HG03095 (cell line): ENCODE measurements at regions not wholly inside any gene's neighbourhood (a gene's known extent, or its start where the extent isn't known, plus 50 kb on each side); places are given as distances from the start of the nearest gene placed in this dataset.
"Not testable (repeated sequence)": the region's sequence is repeated elsewhere in the genome, so short reads cannot be mapped to it uniquely, and the experiment has no call there.

ENCODE experiments used
- ATAC-seq: cut with Tn5 transposase; IDR thresholded peaks from one replicate; pipeline ENCODE4 v1.9.1; 2021; ENCODE audit warnings: moderate library complexity; ENCODE audit not compliant: unreplicated experiment

DNA sequence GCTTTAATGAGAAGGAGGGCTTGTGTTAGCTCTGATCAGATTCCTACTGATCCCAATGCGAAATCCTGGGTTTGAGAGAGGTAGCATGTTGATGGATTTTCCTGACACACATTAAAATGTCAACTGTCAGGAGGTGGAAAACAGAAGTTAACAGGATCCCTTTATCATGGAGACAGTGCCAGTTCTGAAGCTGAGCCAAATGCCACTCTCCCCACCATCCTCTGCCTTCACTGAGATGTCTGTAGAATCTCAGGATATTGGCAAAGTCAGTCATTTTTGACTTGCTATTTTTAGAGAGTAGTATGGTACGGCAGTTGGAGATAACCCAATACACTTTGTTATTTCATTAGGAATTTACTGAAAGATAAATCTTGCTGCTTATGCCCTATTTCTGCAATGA, 1816.2 kb upstream of the FLRT2 start:
- ATAC-seq, result no peak

DNA sequence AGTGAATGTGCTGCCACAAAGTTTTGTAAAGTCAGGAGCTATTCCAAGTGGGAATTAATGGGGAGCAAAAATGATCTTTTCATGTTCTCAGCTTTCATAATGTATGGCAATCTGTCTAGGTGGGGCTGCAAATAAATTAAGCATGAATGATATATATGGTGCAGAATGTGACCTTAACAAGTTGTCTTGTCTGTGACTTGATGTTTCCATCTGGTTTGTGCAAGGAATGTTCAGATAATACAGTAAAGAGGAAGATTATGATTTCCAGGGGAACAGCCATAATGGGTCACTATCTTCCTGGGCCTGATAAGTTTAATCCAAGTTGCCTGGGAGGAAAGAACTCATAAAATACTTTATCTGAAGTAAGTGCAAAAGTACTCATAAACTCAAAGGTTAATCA, 1815.8 kb upstream of the FLRT2 start:
- no peak for ATAC-seq

DNA sequence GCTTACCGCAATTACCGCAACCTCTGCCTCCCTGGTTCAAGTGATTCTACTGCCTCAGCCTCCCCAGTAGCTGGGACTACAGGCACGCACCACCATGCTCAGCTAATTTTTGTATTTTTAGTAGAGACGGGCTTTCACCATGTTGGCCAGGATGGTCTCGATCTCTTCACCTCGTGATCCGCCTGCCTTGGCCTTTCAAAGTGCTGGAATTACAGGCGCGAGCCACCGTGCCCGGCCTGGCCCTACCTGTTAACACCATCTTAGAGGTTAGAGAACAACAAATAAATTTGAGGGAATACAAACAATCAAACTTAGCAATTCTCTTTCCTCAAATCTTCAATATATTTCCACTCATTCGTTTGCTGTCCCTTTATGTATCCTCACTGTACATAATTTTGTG, 1810.5 kb upstream of the FLRT2 start:
- not testable (repeated sequence) for ATAC-seq

DNA sequence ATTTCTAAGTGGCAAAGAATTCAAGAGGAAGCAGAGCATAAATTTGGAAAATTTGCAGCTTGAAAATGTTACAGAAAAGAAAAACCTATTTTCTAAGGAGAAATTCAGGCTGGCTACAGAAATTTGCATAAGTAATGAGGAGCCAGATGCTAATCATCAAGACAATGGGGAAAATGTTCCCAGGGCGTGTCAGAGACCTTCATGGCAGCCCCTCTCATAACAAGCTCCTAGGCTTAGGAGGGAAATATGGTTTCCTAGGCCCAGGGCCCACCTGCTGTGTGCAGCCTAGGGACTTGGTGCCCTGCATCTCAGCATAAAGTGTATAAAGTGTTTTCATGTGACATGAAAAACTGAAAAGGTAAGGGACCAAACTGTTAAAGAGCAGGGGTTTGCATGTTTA, 1796.3 kb upstream of the FLRT2 start:
- ATAC-seq, result no peak

DNA sequence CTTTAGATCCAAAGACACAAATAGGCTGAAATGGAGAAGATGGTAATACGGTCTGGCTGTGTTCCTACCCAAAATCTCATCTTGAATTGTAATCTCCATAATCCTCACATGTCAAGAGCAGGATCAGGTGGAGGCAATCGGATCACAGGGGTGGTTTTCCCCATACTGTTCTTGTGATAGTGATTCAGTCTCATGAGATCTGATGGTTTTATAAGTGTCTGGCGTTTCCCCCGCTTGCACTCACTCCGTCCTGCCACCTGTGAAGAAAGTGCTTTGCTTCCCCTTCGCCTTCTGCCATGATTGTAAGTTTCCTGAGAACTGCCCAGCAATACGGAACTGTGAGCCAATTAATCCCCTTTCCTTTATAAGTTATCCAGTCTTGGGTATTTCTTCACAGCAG, 1795.5 kb upstream of the FLRT2 start:
- ATAC-seq, result no peak

DNA sequence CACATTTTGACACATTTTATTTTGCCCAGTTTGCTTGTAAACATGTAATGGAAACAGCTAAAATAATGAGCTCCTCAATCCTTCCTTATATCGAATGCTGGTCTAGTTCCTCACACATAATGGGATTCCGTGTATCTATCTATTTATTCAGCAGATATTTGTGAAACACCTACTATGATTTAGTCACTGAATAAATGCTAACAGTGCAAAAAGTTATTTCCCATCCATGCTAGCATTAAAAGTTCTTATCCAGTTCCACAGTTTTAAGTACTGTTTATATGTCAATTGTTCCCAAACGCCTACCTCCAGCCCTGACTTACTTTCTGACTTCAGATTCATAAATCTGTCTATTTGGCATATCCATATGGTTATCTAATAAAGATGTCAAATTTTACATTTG, 1788.7 kb upstream of the FLRT2 start:
- ATAC-seq, result no peak

DNA sequence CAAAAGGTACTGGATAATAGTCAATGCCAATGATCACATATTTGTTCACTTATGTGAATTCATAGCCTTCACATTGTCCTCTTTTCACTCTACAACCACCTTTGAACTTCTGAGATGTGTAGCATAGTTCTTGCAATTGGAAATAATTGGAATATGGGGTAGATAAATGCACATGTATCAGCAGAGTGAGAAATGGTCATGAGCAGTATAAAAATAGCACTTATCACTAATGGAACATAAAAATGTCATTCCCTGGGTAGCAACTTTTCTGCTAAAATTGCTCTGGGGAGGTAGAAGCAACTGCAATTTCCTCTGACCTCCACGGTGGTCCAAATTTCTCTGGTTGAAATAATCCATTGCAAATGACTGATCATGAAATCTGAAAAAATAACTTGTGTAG, 1785.7 kb upstream of the FLRT2 start:
- no peak for ATAC-seq

DNA sequence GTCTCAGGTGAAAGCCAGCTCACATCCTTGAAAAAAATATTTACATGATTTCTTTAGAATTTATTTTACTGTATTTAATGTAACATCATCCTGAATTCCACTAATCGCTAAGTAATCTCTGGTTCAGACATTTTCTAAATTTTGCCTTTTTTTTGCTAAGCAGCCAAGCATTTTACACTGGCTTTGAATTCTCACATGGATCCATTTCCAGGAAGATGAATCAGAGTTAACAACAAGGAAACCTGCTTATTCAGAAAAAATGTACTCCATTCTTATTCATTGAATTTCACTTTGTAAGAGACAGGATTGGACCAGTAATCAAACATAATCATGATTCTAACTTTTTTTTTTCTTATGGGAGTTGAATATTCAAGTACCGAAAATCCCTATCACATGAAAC, 1785.1 kb upstream of the FLRT2 start:
- no peak for ATAC-seq

DNA sequence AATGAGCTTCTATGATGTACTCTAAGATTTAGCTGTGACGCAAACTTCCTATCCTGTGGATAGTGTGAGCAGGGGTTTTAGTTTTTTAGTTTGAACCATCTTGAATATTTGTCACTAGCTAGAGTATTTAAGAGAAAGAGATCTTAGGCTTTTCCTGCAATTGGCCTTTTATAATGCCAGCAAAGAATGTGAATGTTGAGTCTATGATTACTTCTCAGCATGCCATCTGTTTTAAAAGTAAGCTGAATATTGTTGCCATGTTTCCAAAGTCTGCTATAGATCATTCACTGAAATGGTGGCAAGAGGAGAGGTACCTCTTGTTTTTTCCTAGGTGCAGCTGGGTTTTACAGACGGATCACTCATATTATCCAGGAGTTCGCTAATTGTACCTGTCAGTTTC, 1783.6 kb upstream of the FLRT2 start:
- no peak for ATAC-seq

DNA sequence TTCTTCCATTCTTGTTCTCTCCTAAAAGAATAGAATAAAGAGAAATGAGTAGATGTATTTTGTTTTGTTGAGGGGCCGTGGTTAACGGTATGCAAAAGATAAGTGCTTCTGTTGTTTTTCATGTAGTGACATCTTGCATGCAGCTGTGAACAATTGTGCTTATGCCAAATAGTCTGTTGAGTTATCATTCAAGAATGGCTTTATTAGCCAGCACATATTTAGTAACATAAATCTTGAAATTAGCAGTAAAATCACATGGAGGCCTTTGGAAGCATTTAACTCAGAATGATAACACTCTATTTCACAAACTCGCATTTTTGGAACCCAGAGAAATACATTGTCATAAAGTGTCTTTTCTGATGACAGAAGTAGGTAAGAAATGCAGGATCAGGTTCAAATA, 1772.0 kb upstream of the FLRT2 start:
- no peak for ATAC-seq

DNA sequence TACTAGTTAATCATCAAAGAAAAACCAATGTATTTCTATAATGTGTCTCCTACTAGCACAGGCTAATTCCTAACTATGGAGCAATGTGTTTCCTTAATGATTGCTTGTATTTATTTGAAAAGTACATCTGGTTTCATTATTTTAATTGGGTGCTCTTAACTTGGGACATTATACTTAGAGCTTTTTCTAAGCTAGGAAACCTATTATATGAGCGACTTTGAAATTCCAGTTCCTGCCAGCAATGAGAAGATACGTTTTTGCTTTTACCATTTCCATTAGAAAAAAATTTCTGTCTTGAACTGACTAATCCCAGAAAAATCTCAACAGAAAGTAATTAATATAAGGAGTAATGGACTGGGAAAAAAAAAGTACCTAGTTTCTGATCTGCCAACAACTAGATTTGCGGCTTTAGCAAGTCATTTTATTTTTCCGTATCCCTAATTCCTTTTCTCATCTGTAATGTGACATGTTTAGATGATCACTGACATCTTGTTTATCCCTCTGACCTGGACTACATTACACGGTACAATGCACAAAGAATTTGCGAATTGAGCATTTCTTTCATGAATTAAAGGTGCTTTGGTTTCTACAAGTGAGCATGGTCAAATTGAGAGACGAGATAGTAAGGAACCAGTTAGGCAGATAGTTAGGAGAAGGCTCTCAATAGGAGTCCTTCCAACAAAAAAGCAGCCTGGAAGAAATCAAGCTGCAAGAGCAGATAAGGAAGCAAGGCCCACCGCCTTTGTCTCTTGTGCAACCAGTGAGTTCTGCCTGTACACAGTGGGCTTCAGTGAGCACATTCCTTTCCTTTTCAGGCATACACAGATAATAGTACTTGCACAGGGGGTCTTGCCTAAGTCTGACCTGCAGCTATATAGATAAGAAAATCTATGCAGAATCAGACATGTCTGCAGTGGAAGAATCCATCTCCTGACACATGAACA, 1765.0 kb upstream of the FLRT2 start:
- ATAC-seq, result no peak

DNA sequence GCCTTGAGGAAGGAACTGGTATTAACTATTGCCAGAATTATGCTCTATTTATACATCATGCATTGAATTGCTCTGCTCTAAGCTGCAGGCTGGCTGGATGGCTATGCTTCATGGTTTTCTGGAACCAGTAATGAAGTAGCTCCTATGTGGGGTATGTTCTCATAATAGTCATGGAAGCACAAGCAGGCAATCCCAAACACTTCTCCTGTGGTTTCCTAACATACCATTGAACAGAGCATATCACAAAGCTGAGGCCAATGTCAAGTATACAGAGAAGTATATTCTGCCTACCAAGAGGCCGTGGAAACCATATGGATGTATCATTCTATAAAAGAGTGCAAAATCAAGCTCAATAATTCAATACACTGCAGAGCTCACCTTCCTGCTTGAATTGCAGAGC, 1752.4 kb upstream of the FLRT2 start:
- ATAC-seq, result no peak

DNA sequence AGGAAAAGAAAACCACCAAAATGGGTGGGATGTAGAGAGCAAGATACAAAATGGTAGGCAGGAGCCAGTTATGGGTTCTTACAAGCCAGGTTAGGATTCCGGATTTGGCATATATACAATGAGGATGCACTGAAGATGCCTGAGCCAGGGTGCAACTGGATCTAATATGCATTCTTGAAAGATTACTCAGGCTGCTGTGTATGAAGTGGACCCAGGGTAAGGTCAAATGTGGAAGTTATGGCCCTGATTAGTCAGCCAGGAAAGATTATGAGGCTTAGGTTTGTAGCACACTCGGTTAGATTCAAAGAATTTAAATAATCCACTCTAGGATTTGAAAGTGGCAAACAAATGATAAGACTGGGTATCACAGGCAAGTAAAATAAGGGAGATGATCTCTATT, 1750.7 kb upstream of the FLRT2 start:
- ATAC-seq, result no peak

DNA sequence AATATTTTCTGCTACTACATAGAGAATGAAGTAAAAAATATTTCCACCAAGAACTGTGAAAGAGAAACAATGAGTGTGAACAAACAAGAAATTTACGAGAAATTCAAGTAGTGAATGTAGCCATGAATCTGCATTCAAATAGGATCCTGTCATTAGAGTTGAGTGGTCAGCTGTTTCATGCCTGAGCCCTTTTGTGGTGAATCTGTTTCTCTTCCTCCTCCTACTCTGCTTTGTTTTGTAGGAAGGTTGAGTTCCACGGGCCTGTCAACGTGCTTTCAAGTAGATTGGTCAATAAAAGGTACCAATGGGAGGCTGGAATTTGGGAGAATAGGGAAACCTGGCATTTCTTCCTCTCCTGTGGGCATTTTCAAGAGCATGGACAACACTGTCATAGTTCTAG, 1749.6 kb upstream of the FLRT2 start:
- no peak for ATAC-seq

DNA sequence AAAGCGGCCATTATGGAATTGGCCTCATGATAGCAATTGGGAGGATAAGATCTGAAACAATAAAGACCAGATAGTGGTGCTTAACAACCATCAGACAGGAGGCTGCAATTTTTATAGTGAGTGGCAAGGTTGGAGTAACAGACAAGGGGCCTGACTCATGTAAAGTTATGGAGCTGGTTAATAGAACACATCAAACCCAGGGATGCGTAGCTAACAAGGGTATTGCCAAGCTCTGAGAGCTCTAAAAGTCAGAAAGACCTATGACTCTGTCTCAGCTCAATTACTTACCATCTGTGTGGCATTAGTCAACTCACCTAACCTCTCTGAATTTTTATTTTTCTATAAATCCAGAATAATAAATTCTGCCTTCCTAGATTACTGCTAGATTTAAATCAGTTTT, 1731.5 kb upstream of the FLRT2 start:
- no peak for ATAC-seq

DNA sequence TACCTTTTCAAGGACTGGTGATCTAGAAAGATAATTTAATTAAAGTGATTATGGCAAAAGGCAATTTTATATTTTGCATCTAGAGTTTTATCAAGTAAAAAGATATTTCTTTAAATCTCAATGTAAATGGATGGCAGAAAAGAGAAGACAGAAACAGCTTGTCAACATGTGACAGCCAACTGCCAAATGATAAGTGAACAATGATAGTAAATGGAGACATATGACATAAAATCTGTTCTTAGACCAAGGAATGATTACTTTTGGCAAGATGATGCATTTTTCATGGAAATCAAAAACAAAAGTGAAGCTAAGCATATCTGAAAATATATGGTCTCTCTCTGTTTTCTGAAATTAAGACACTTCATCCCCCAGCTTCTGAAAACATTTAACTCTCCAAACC, 1730.7 kb upstream of the FLRT2 start:
- no peak for ATAC-seq

DNA sequence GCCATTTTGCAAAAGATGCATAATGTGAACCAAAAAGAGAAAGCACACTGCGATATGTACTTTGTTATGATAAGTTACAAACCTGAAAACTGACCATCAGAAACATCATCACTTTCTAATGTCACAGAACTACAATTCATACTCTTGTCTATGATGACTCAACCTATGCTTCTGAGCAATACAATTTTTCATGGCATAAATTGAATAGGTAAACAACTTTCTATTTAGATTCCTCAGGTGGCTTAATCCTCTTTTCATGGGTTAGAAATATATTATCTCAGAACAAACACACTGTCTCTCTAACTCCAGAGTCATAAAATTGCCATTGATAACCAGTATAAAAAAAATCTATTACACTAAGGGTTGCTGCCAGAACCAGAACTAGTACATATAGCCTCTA, 1715.0 kb upstream of the FLRT2 start:
- no peak for ATAC-seq

DNA sequence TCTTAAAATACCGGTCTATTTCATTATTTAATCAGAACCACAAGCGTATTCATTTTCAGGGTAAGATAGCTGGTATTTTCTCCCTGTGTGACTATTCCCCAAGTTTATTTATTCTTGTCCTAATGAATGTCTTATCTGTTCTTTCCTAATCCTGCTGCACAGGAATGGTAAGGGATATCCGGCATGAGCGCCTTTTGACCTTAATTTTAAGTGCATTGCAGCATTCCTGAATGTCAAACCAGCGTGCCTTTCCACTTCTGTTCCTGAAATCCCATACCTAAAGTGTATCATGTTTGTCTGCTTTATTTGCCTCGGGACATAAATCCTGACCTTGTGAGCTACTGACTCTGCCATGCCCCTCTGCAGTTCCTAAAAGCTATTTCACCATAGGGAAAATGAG, 1713.2 kb upstream of the FLRT2 start:
- ATAC-seq, result no peak

DNA sequence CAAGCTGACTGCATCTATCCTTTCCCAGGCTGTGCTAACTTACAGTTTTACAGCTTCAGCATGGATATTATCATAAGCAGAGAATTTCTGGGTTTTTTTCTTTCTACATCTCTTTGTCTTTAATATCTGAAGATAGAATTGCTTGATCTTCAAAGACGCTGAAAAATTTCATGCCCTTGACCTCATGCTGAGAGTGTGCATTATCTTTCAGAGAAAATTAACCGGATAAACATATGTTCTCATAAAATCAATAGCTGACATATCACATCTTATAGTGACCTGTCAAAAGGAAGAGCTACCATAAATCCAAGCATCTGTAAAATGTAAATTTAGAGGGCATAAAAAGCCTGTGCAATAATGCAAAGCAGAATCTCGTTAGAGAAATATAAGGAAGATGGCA, 1704.1 kb upstream of the FLRT2 start:
- no peak for ATAC-seq

DNA sequence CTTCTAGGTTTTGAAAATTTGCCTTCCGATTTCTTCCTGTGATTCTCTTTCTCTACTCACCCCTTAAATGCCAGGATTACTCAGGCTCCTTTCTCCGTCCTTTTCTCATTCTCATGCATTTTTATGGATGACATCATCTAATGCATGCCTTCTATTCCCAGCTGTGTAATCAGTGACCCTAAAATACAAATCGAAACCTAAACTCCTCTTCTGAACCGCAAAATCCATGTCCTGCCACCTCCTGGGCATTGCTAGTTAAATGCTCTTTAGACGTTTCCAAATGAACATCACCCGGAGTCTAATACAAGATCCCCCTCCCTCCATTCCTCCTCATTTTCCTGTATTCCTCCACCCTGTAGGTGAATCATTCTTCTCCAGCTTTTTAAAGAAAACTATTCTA, 1703.1 kb upstream of the FLRT2 start:
- ATAC-seq, result no peak

DNA sequence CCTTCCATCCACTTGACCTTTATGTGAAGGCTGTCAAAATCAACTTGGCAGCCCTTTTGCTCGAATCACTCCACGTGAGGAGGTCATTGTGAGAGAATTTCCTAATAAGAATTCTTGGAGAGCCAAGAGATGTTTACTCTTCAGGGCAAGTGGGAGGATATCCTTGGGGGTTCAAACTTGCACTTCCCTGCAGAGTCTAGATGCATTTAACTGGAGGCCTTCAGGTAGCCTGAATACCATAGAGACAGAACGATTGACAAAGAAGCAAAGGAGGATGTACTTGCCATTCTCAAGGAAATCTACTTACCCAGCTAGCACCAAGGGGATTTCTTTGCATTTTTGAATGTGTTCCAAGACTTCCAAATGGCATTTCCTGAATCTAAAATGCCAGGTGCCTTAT, 1702.6 kb upstream of the FLRT2 start:
- no peak for ATAC-seq

DNA sequence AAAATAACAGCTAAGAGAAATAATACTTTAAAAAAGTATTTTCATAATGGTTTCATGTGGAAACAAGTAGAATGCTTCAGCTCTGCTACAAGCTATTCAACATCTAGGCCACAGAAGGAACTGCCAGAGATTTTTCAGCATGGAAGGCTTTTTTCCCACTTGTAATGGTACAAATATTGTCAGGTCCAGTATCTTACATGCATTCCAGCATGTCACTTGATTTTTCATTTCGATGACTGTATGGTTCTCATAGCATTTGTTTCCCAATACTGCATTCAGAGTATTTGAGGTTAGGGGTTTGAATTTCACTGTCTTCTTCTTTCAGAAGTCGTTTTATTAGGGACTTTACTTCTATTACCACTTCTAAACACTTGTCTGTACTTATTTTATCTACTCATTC, 1701.5 kb upstream of the FLRT2 start:
- ATAC-seq, result no peak

DNA sequence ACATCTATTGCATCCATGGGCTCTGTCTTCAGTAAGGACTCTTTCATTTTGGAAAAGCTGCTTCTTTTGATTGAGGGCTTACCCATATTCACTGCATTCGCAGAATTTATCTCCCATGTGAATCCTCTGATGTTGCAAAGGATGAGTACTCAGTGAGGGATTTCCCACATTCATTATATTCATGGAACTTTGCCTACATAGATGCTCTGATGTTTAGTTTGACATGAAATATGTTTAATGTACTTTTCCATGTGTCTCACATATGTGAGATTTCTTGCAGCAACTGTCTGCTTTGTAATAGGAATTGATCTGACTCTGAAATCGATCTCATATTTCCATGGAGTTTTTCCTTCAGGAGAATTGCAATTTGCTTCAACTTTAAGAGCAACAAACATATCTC, 1699.6 kb upstream of the FLRT2 start:
- ATAC-seq, result no peak
